ENCODE measurements at regions not wholly inside any gene's neighbourhood (a gene's known extent, or its start where the extent isn't known, plus 50 kb on each side); places are given as distances from the start of the nearest gene placed in this dataset.

DNA sequence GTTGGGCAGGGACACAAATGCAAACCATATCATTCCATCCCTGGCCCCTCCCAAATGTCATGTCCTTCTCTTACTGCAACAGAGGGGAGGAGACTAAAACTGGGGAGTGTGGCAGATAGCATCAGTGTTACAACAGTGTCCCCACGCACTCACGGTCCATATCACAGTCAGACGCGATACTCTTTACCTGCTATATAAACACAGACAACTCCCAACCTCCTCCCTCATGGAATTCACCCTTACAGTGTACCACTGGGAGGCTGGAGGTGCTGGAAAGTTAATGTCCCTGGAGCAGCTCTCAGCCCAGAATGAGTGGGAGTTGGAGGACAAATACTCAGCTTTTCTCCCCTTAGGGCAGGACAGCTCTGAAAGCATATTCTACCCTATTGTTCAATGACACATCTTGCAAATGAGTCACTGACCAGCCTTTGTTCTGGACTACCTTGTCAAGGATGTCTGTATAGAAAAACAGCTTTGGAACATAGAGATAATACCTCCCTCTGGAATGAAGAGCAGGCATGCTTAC, 445.9 kb downstream of the SETD4 start:
- Histone ChIP-seq H3K27me3 (ENCODE audit: control insufficient read depth, insufficient read depth, low read length) (no peaks in the 10 kb centered on the region; the same call in 1 of the 2 replicates), H3K36me3 (ENCODE audit: control insufficient read depth, insufficient read depth, low read length) (no peaks in the 10 kb centered on the region), H3K4me3 (ENCODE audit: low read depth in 2 of 2, low read length in 2 of 2) (no peak overlapping the region), H3K9me3 (ENCODE audit: control insufficient read depth, insufficient read depth, low read depth, low read length) (no peaks in the 10 kb centered on the region), H3K4me1 (ENCODE audit: control insufficient read depth, insufficient read depth, low read length) (no peaks in the 10 kb centered on the region), H3K27ac (ENCODE audit: low read length) (no peak overlapping the region)
- TF ChIP-seq SIN3A (IDR thresholded peaks at IDR 0.05; ENCODE audit: borderline replicate concordance, insufficient read depth, low read depth, low read length): no peak
- no peak for TF ChIP-seq POLR2AphosphoS5 (IDR thresholded peaks at IDR 0.05; ENCODE audit: low read depth, low read length)
- TF ChIP-seq, protein P1, sequence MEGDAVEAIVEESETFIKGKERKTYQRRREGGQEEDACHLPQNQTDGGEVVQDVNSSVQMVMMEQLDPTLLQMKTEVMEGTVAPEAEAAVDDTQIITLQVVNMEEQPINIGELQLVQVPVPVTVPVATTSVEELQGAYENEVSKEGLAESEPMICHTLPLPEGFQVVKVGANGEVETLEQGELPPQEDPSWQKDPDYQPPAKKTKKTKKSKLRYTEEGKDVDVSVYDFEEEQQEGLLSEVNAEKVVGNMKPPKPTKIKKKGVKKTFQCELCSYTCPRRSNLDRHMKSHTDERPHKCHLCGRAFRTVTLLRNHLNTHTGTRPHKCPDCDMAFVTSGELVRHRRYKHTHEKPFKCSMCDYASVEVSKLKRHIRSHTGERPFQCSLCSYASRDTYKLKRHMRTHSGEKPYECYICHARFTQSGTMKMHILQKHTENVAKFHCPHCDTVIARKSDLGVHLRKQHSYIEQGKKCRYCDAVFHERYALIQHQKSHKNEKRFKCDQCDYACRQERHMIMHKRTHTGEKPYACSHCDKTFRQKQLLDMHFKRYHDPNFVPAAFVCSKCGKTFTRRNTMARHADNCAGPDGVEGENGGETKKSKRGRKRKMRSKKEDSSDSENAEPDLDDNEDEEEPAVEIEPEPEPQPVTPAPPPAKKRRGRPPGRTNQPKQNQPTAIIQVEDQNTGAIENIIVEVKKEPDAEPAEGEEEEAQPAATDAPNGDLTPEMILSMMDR (IDR thresholded peaks at IDR 0.05): no peak
- TF ChIP-seq, protein P2, sequence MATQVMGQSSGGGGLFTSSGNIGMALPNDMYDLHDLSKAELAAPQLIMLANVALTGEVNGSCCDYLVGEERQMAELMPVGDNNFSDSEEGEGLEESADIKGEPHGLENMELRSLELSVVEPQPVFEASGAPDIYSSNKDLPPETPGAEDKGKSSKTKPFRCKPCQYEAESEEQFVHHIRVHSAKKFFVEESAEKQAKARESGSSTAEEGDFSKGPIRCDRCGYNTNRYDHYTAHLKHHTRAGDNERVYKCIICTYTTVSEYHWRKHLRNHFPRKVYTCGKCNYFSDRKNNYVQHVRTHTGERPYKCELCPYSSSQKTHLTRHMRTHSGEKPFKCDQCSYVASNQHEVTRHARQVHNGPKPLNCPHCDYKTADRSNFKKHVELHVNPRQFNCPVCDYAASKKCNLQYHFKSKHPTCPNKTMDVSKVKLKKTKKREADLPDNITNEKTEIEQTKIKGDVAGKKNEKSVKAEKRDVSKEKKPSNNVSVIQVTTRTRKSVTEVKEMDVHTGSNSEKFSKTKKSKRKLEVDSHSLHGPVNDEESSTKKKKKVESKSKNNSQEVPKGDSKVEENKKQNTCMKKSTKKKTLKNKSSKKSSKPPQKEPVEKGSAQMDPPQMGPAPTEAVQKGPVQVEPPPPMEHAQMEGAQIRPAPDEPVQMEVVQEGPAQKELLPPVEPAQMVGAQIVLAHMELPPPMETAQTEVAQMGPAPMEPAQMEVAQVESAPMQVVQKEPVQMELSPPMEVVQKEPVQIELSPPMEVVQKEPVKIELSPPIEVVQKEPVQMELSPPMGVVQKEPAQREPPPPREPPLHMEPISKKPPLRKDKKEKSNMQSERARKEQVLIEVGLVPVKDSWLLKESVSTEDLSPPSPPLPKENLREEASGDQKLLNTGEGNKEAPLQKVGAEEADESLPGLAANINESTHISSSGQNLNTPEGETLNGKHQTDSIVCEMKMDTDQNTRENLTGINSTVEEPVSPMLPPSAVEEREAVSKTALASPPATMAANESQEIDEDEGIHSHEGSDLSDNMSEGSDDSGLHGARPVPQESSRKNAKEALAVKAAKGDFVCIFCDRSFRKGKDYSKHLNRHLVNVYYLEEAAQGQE (IDR thresholded peaks at IDR 0.05; ENCODE audit: insufficient read depth in 1 of 2, low read depth in 2 of 2, low read length in 1 of 2): no peak
- TF ChIP-seq TCF7L2 (IDR thresholded peaks at IDR 0.05; ENCODE audit: low read depth, low read length): no peak
- in situ Hi-C loops (cut with HindIII; ENCODE audit: low pct_unique_long_range_greater_than_20kb, low sequenced_read_pairs) (no loop called here), intact Hi-C loops (cut with micrococcal nuclease; ENCODE audit: unreplicated experiment) (no loop called here)
- CTCF ChIA-PET: no interaction called here
- ATAC-seq: no peak
- DNase-seq (ENCODE audit: low read depth, low spot score): no peak
- BruUV-seq (replicated peaks): no TSS peak
- POLR2A ChIA-PET: no interaction called here

DNA sequence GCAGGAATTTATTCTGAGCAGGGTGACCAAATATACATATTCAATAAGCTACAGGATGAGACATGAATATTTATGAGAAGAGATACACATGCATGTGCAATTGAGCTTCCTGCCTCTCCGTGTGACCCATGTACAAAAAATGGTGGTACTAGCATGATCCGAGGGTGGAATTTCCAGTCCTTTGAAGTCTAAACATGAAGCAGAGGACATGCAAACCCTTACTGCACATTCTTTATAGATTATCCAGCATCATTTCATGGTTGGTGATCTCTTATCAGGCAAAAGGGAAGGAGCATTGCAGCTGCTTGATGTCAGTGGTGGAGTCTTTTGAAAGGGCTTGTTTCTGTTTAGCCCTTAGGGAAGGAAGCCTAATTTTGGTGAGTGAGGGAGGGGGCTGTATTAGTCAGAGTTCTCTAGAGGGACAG, 448.6 kb downstream of the SETD4 start:
- TF ChIP-seq SIN3A (IDR thresholded peaks at IDR 0.05; ENCODE audit: borderline replicate concordance, insufficient read depth, low read depth, low read length): no peak
- TF ChIP-seq, protein P2 (IDR thresholded peaks at IDR 0.05; ENCODE audit: insufficient read depth in 1 of 2, low read depth in 2 of 2, low read length in 1 of 2): no peak
- no peak for TF ChIP-seq TCF7L2 (IDR thresholded peaks at IDR 0.05; ENCODE audit: low read depth, low read length)
- no peak for TF ChIP-seq POLR2AphosphoS5 (IDR thresholded peaks at IDR 0.05; ENCODE audit: low read depth, low read length)
- TF ChIP-seq, protein P1 (IDR thresholded peaks at IDR 0.05): no peak
- Histone ChIP-seq H3K4me1 (ENCODE audit: control insufficient read depth, insufficient read depth, low read length) (no peaks in the 10 kb centered on the region), H3K27ac (ENCODE audit: low read length) (no peak overlapping the region), H3K4me3 (ENCODE audit: low read depth in 2 of 2, low read length in 2 of 2) (no peak overlapping the region), H3K36me3 (ENCODE audit: control insufficient read depth, insufficient read depth, low read length) (no peaks in the 10 kb centered on the region; the same call in 1 of the 2 replicates), H3K27me3 (ENCODE audit: control insufficient read depth, insufficient read depth, low read length) (no peaks in the 10 kb centered on the region; the same call in 1 of the 2 replicates), H3K9me3 (ENCODE audit: control insufficient read depth, insufficient read depth, low read depth, low read length) (no peaks in the 10 kb centered on the region)
- ATAC-seq: no peak
- no TSS peak for BruUV-seq (replicated peaks)
- no peak for DNase-seq (ENCODE audit: low read depth, low spot score)
- intact Hi-C loops (cut with micrococcal nuclease; ENCODE audit: unreplicated experiment): no loop called here
- ChIA-PET CTCF (no interaction called here), POLR2A (no interaction called here)
- in situ Hi-C loops (cut with HindIII; ENCODE audit: low pct_unique_long_range_greater_than_20kb, low sequenced_read_pairs): no loop called here
